ENCODE measurements at regions not wholly inside any gene's neighbourhood (a gene's known extent, or its start where the extent isn't known, plus 50 kb on each side); places are given as distances from the start of the nearest gene placed in this dataset.
"Not testable (repeated sequence)": the region's sequence is repeated elsewhere in the genome, so short reads cannot be mapped to it uniquely, and the experiment has no call there.

DNA sequence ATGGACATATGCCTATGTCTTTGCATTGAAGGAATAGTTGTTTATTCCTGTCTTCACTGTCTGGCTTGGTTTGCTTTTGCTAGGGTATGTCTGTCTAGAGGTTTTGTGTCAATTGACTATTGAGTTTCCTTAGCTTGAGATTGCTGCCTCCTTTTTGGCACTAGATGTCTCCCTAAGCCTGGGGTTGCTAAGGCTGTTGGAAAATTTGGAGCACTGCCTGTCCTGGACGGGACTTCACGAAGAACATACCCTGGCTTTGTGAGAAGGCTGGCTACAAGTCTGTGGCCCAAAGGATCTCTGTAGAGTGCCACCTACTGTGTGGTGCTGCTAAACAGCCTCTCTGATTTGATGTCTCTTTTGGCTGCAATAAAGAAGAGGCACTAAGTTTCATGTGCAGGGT, 183.8 kb upstream of the NUDT10 start:
- intact Hi-C loops (cut with micrococcal nuclease), result no loop called here

DNA sequence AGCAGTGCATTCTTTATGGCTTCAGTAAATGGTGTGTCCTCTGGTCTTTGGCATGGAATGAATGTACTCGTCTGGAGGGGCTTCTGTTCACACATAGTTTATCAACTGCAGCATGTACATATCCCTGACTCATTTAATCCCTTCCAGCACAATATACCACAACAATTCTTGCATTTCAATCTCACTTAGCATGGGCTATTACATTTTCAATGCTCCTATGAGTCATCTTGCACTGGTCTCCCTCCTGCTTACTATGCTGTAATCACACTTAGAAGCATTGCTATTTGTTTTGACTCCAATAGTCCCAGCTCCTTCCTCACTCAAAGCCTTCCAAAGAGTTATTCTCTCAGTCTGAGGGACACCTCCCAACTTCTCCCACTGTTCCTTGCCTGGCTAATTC, 180.9 kb upstream of the NUDT10 start:
- intact Hi-C loops (cut with micrococcal nuclease), result no loop called here

DNA sequence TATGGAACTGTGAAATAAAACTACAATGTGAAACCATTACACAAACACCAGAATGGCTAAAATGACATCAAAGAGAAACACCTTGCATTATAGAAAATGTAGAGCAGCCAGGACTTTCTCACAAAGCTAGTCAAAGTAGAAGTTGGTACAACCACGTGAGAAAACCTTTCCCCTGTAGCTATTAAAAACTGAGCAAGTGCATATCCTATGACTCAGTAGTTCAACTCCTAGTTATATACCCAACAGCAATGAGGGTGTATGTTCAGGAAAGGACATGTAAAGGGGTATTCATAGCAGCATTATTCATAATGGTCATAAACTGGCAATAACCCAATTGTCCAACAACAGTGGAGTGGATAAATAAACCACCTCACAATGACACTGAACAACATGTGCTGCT, 177.5 kb upstream of the NUDT10 start:
- intact Hi-C loops (cut with micrococcal nuclease), result no loop called here

DNA sequence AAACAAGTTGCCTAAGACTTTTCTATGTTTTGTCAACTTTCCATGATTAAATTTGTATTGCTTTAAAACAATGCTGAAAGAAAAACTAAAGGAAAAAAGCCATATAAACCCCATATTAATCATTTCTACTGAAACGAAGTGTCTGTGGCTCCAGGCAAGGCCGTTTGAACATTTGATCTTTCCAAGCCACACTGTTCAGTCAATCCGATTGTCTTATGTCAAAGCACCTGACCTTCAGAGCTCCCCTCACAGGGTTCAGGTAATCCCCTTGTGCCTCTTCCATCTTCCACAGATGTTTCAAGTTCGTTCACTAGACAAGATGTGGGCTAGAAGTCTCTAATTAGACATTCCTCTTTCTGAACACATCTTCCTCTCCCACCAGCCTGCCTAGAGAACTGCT, 177.1 kb upstream of the NUDT10 start:
- intact Hi-C loops (cut with micrococcal nuclease), result no loop called here

DNA sequence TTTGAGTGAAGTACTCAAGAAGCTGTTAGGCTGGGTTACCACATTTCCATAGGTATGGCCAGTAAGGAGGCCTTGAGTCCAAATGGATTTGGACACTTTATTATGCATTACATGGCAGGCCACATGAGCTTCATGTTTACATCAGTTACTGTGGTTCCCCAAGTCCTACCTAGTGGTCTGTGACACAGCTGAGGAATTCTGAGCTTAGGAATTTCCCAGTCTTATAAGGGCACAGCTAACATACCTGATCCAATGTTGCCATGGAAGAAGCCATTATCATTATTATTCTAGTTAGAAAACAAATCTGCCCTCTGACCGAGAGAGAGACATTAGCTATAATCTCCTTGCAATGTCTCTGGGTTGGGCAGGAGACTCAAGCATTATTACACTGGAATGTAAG, 174.4 kb upstream of the NUDT10 start:
- intact Hi-C loops (cut with micrococcal nuclease), result no loop called here

DNA sequence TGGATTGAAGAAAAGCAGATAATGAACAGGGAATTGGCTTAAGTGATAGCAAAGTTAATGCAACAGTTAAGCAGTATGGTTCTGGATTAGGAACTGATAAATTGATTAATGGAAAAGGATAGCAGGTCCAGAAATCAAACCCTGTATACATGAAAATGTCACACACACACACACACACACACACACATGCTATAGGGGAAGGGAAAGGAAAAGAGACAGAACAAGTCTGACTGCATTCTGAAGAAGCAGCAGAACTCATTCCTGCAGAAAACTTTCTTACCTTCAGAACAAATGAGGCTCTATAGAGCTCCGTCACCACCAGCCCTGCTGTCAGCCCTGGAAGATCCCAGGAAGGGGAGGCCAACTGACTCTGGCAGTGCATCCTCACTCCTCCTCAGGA, 173.2 kb upstream of the NUDT10 start:
- intact Hi-C loops (cut with micrococcal nuclease), result not testable (repeated sequence)

DNA sequence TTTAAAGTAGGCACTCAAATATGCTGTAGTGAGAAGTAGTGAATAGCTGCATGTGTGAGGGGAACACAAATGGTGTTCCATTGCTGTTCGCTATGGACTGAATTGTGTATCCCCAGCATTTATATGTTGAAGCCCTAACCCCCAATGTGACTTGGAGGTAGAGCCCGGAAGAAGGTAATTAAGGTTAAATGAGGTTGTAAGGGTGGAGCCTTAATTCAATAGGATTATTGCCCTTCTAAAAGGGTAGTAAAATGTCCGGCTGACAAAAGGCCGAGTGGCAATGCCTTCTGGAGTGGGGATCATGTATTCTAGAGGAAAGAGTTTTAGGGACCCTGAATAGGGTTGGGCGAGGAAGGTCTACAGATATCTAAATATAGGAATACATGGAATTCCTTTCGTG, 168.9 kb upstream of the NUDT10 start:
- intact Hi-C loops (cut with micrococcal nuclease), result no loop called here

DNA sequence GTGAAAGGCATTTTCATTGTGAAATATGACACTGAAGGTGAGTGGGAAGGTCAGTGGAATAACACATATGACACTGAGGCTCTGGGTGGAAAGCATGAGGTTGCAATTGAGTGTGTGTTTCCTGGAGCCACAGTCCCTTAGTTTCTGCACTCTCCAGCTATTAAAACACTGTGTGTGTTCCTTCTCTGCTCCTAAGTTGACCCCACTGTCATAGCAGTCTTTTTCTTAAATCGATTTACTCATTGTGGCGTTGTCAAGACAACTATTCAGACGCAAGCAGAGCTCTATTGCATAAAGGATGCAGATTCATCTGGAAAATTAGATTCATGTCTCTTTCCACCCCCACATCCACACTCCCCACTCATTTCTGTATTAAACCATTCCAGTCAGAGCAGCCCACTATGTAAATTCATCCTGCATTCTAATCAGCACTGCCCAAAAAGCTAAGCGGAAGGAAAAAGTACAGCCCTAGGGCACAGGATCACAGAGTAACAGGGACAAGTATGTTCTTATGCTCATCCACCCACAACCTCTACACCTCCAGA, 154.2 kb upstream of the NUDT10 start:
- intact Hi-C loops (cut with micrococcal nuclease), result not testable (repeated sequence)

DNA sequence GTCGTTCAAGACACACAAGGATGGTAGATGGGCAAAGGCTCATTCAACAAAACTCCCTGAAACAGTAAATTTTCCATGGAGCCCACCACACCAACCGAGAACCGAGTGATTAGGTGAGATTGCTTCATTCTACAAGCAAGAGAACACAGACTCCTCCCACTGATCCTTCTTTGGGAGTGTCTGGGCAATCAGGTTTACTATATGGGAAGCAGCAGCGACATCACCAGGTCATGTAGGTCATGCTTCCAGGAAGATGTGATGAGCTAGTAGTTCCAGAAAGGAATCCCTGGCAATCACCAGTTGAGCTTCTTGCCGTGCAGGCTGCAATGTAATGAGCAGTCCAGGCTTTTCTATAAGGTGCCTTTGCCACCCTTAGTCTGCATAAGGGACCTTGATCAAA, 152.8 kb upstream of the NUDT10 start:
- intact Hi-C loops (cut with micrococcal nuclease), result not testable (repeated sequence)

DNA sequence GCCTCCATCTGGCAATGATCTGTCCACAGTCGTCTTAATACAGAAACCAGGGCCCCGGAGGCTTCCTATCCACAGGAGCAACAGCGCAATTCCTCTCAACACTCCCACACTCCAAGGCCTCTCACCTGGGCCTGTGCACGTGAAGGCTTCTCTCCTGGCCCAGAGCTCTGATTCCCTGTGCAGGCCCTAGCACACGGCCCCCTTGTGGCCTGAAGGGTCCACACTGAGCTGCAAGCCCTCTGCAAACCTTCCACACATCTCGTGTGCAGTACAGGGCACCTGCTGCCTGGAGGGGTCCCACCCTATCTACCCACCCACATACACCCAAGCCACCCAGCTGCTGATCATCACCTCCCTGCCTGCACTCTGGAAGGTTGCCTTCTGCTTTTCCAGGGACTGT, 150.1 kb upstream of the NUDT10 start:
- intact Hi-C loops (cut with micrococcal nuclease), result no loop called here

DNA sequence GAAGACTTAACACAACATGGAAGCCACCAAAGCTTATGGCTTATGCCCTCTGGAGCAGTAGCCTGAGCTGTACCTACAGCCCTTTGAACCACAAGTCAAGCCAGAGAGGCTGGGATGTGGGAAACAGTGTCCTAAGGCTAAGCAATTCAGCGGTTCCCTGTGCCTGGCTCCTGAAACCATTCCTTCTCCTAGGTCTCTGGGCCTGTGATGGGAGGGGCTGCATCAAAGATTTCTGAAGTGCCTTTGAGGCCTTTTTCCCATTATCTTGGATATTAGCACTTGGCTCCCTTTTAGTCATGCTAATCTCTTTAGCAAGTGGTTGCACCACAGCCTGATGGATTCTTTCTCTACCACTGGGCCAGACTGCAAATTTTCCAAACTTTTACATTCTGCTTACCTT, 140.5 kb upstream of the NUDT10 start:
- intact Hi-C loops (cut with micrococcal nuclease), result no loop called here

DNA sequence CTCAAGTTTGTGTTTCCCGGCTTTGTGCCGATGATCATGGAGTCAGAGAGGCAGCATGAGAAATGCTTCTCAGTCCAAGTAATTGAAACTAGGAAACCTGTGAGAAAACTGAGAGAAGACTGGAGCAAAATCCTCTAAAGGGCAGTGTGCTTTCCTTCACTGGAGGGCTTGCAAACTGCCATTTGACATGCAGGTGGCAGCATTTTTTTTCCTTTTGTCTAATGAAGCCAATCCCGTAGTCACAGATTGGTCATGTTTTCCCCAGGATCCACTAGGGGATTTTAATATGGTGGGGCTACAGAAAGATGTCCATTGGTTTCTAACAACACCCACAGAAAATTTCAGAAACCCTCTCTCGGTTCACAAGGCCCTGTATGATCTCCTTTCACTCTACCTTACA, 117.4 kb upstream of the NUDT10 start:
- intact Hi-C loops (cut with micrococcal nuclease), result no loop called here

DNA sequence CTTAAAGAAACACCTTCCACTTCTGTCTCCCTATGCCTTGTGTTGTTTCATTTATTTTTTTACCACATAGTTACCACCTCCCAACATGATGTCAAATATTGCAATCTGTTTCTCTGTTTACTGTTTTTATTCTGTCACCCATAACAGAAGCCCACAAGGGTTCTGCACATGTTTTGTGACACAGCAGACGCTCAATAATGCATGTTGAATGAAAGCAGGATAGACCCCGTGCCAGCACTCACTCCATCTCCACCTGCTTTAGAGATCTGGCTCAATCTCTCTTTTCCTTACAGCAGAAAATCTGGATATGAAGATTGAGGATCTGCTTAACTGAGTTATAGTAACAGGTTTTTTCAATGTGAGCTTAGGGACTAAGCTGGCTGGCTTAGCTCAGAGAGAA, 116.8 kb upstream of the NUDT10 start:
- intact Hi-C loops (cut with micrococcal nuclease), result no loop called here

DNA sequence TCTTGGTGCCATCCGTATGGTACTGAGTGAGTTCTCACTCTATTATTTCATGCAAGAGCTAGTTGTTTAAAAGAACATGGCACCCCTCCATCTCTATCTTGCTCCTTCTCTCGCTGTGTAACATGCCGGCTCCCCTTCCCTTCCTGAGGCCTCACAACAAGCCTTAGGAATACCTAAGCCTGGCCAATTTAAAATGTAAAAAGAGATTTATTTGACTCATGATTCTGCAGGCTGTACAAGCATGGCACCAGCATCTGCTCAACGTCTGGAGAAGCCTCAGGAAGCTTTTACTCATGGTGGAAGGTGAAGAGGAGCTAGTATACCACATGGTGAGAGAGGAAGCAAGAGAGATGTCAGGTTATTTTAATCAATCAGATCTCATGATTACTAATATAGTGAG, 90.4 kb upstream of the NUDT10 start:
- intact Hi-C loops (cut with micrococcal nuclease), result no loop called here

DNA sequence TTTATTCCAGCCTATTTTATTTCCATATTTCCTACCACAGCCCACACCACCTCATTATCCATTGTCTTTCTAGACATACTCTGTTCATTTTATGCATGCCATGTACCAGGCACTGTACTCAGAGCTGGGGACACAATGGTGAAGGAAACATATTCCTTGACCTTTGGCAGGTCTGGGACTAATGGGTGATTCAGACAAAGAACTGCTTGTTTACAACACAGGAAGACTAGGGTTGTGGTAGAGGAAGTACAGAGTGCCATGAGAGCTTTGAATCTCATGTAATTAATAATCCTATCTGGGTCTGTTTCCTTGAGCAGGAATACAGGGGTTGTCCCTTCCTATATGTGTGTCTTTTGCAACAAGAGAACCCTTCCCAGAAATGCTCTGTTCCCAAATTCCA, 75.1 kb upstream of the NUDT10 start:
- intact Hi-C loops (cut with micrococcal nuclease), result no loop called here

DNA sequence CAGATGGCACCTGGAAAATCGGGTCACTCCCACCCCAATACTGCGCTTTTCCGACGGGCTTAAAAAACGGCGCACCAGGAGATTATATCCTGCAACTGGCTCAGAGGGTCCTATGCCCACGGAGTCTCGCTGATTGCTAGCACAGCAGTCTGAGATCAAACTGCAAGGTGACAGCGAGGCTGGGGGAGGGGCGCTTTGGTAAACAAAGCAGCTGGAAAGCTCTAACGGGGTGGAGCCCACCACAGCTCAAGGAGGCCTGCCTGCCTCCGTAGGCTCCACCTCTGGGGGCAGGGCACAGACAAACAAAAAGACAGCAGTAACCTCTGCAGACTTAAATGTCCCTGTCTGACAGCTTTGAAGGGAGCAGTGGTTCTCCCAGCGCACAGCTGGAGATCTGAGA, 70.4 kb upstream of the NUDT10 start:
- intact Hi-C loops (cut with micrococcal nuclease), result not testable (repeated sequence)

DNA sequence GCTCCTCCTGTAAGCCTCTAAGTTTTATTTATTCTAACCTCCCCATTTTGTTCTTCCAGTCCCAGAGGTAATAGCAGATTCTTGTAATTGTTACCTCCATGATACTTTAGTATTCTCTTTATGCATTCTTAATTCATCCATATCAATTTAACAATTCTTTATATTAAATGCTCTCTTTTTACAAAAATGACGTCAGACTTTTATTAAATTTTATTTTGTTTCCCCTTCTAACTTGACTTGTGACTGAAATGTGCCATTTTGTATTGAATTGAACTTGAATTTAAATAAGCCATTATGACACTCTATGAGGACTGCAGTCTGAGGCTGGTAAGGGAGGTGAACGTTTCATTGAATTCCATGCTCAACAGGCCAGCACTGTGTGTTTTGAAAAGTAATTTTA, 60.0 kb upstream of the NUDT10 start:
- intact Hi-C loops (cut with micrococcal nuclease), result no loop called here

DNA sequence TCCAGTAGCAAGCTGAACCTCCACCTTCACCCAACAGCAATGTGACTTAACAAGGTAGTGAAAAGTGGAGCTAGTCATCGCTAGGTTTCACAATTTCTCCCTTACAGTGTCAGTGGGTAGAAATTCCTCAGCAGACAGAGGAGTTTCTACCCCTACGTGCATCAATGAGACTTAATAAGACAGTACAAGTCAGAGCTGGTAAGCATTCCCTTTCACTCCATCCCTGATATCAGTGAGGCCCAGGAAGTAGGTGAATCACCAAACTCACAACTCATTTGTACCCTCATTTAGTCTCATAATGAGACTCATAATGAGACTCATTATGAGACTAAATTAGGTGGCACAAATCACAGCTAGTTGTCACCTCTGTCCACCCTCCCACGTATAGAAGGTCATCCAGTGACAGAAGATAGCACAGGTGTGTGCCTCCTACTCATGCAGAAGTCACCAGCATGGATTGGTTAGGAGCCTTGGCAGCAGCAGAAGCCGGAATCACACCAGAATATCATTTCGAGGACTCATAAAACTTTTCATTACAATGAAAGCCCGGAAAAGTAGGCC, 50.8 kb upstream of the NUDT10 start:
- intact Hi-C loops (cut with micrococcal nuclease), result no loop called here
